Hepatocyte (in vitro differentiated cells): ENCODE measurements at regions not wholly inside any gene's neighbourhood (a gene's known extent, or its start where the extent isn't known, plus 50 kb on each side); places are given as distances from the start of the nearest gene placed in this dataset.

Experiments
- DNase-seq: peaks from one replicate; pipeline ENCODE4 v3.0.0-alpha.2; 2016; ENCODE audit warnings: low spot score
- H2AFZ ChIP-seq: fragments of 200-600 bp; sonication (generic); 2 replicates; pipeline ENCODE4 v1.6.0; 2016; ENCODE audit warnings: antibody characterized with exemption, mild to moderate bottlenecking
- H3K27ac ChIP-seq: fragments of 200-600 bp; sonication (generic); 2 replicates; pipeline ENCODE4 v1.5.1; 2016; ENCODE audit warnings: mild to moderate bottlenecking
- H3K27me3 ChIP-seq: fragments of 200-600 bp; sonication (generic); 2 replicates; pipeline ENCODE4 v1.6.1; 2016
- H3K36me3 ChIP-seq: fragments of 200-600 bp; sonication (generic); replicated peaks from 2 replicates; pipeline ENCODE4 v1.5.1; 2016; ENCODE audit warnings: low read depth; ENCODE audit not compliant: insufficient read depth
- H3K4me1 ChIP-seq: fragments of 200-600 bp; sonication (generic); 2 replicates; pipeline ENCODE4 v1.5.1; 2016; ENCODE audit warnings: mild to moderate bottlenecking, moderate library complexity; ENCODE audit not compliant: insufficient read depth
- H3K4me2 ChIP-seq: fragments of 200-600 bp; sonication (generic); 2 replicates; pipeline ENCODE4 v1.6.0; 2016
- H3K4me3 ChIP-seq: fragments of 200-600 bp; sonication (generic); 2 replicates; pipeline ENCODE4 v1.5.1; 2016; ENCODE audit warnings: mild to moderate bottlenecking
- H3K79me2 ChIP-seq: fragments of 200-600 bp; sonication (generic); 2 replicates; pipeline ENCODE4 v1.6.0; 2017; ENCODE audit warnings: mild to moderate bottlenecking
- H3K9me2 ChIP-seq: fragments of 200-600 bp; sonication (generic); replicated peaks from 2 replicates; pipeline ENCODE4 v1.6.0; 2017; ENCODE audit warnings: mild to moderate bottlenecking; ENCODE audit not compliant: insufficient read depth
- H3K9me3 ChIP-seq: fragments of 200-600 bp; sonication (generic); 2 replicates; pipeline ENCODE4 v1.5.1; 2016; ENCODE audit warnings: low read depth, mild to moderate bottlenecking
- H4K20me1 ChIP-seq: fragments of 200-600 bp; sonication (generic); 2 replicates; pipeline ENCODE4 v1.6.0; 2016; ENCODE audit warnings: mild to moderate bottlenecking; ENCODE audit not compliant: insufficient read depth, poor library complexity, severe bottlenecking
- EZH2 ChIP-seq: fragments of 200-600 bp; sonication (generic); IDR thresholded peaks from 2 replicates; pipeline ENCODE4 v1.6.1; 2016; ENCODE audit warnings: antibody characterized with exemption, mild to moderate bottlenecking, borderline replicate concordance
- EZH2phosphoT487 ChIP-seq: fragments of 200-600 bp; sonication (generic); IDR thresholded peaks from one replicate; pipeline ENCODE4 v1.6.1; 2018; ENCODE audit warnings: antibody characterized with exemption, mild to moderate bottlenecking, low read depth, moderate library complexity; ENCODE audit not compliant: unreplicated experiment, severe bottlenecking
- whole genome bisulfite sequencing: methylation state at CpG from one replicate; pipeline ENCODE4 v1.1.6; 2016; ENCODE audit warnings: low lambda C conversion rate; ENCODE audit errors: missing lambda C conversion rate; 5-methylcytosine and 5-hydroxymethylcytosine counted together
- TF ChIP-seq, protein P1 (sequence below): fragments of 200-600 bp; sonication (generic); IDR thresholded peaks from 2 replicates; pipeline ENCODE4 v1.5.1; 2016; ENCODE audit warnings: antibody characterized with exemption, mild to moderate bottlenecking; ENCODE audit not compliant: poor library complexity

DNA sequence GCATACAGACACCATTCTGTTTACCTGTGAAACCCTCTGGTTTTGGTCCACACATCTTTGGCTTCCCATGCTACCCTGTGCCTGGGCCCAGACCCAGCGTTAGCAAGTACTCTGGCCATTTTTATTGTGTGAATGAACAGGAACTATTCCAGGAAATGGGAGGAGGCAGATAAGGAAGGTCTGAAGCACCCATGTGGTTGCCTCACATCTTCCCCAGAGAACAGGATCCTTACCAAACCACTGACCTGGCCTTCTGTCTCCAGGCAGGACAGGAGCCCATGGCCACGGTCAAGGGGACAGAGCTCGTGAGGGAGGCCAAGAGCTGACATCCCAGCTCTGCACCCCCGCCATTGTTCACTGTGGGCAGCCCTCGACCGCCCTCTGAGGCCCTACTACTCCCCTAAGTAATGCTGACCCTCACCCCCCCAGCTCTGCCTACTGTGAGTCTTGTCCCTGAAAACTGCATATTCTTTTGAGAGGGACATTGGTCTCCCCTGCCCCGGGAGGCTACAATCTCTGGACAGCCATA lies 97.7 kb upstream of the TP53I11 start:
- Histone ChIP-seq H3K36me3 (no peaks in the 10 kb centered on the region), H3K27me3 (no peaks in the 10 kb centered on the region), H3K4me2 (no peak overlapping the region), H4K20me1 (no peaks in the 10 kb centered on the region), H3K4me3 (no peak overlapping the region), H3K4me1 (no peaks in the 10 kb centered on the region), H3K27ac (no peak overlapping the region), H3K9me2 (no peaks in the 10 kb centered on the region), H3K9me3 (no peaks in the 10 kb centered on the region), H2AFZ (no peak overlapping the region), H3K79me2 (no peaks in the 10 kb centered on the region)
- TF ChIP-seq, protein P1, sequence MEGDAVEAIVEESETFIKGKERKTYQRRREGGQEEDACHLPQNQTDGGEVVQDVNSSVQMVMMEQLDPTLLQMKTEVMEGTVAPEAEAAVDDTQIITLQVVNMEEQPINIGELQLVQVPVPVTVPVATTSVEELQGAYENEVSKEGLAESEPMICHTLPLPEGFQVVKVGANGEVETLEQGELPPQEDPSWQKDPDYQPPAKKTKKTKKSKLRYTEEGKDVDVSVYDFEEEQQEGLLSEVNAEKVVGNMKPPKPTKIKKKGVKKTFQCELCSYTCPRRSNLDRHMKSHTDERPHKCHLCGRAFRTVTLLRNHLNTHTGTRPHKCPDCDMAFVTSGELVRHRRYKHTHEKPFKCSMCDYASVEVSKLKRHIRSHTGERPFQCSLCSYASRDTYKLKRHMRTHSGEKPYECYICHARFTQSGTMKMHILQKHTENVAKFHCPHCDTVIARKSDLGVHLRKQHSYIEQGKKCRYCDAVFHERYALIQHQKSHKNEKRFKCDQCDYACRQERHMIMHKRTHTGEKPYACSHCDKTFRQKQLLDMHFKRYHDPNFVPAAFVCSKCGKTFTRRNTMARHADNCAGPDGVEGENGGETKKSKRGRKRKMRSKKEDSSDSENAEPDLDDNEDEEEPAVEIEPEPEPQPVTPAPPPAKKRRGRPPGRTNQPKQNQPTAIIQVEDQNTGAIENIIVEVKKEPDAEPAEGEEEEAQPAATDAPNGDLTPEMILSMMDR = no peak
- TF ChIP-seq EZH2 (no peak), EZH2phosphoT487 (no peak)
- 88% methylated on average over 7 of the region's 7 CpGs for WGBS
- no peak for DNase-seq

DNA sequence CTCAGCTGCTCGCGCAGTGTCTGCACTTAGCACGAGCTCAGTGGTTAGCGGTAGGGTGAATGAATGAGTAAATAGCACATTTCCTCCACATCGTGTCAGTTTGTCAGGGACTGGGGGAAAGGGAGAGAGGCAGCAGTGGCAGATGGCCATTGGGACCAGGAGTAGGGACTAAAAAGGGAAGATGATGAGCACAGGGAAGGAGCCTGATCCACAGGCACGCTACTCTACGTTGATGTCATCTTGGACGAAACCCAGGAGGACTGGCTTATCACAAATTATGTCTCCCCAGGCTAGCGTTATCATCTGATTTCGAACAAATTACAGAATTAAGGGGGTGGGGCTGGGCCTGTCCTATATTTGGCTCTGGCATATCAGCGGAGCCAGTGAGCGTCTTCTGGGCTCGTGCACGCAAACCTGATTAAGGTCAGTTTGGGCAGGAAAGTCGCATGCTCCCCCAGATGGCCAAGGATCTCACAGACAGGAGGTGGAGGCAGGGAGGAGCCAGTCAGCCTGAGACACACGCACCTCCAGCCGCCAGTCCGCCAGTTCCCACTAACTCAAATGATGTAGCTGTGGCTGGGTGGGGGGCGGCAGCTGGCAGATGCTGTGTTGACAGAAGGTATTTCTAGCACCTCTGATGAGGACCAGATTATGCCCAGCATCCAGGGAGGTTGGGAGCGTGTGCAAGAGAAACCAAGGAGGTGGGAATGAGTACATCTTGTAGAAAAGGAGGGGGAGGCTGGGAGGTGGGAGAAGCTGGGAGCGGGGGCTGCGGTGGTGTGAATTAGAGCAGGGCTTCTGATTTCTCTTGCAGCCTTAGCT lies 97.4 kb upstream of the PRDM11 start:
- Histone ChIP-seq H4K20me1 (no peaks in the 10 kb centered on the region), H3K4me1 (no peaks in the 10 kb centered on the region), H3K79me2 (no peaks in the 10 kb centered on the region), H2AFZ (no peak overlapping the region), H3K27me3 (no peaks in the 10 kb centered on the region), H3K36me3 (no peaks in the 10 kb centered on the region), H3K9me2 (no peaks in the 10 kb centered on the region), H3K9me3 (no peaks in the 10 kb centered on the region), H3K4me3 (no peak overlapping the region), H3K27ac (no peak overlapping the region), H3K4me2 (no peak overlapping the region)
- WGBS = 54% methylated on average over 22 of the region's 22 CpGs
- peak; percentile 23 for DNase-seq
- TF ChIP-seq, protein P1 = no peak
- TF ChIP-seq EZH2 = no peak

DNA sequence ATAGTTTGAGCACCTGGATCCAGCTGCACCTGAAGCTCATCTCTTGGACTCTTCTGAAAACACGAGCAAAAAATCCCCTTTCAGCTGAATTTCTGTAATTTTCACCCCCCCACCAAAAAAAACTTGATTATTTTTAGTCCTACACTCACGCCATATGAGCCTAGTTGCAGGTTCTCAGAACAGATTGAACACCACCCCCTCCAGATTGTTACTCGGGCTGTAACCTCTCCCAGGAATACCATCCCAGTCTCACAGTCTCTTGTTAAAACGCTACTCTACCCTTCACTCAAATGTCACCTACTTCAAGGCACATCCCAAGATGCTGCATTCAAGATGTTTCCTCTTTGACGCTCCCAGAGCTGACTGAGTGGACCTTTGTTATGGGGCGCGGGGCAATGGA lies 96.3 kb upstream of the PRDM11 start:
- Histone ChIP-seq H3K27me3 (no peaks in the 10 kb centered on the region), H3K36me3 (no peaks in the 10 kb centered on the region), H3K9me3 (no peaks in the 10 kb centered on the region), H3K27ac (no peak overlapping the region), H2AFZ (no peak overlapping the region), H4K20me1 (no peaks in the 10 kb centered on the region), H3K4me1 (no peaks in the 10 kb centered on the region), H3K4me3 (no peak overlapping the region), H3K79me2 (no peaks in the 10 kb centered on the region), H3K4me2 (no peak overlapping the region), H3K9me2 (no peaks in the 10 kb centered on the region)
- 94% methylated on average over 7 of the region's 7 CpGs for WGBS
- no peak for TF ChIP-seq EZH2phosphoT487
- TF ChIP-seq EZH2 = no peak
- TF ChIP-seq, protein P1 = no peak
- no peak for DNase-seq
